GM19324 (cell line): ENCODE measurements at regions not wholly inside any gene's neighbourhood (a gene's known extent, or its start where the extent isn't known, plus 50 kb on each side); places are given as distances from the start of the nearest gene placed in this dataset.

Source experiments
- ATAC-seq: cut with Tn5 transposase; IDR thresholded peaks from one replicate; pipeline ENCODE4 v1.9.1; 2021; ENCODE audit warnings: mild to moderate bottlenecking, moderate library complexity; ENCODE audit not compliant: unreplicated experiment, low FRiP score

DNA sequence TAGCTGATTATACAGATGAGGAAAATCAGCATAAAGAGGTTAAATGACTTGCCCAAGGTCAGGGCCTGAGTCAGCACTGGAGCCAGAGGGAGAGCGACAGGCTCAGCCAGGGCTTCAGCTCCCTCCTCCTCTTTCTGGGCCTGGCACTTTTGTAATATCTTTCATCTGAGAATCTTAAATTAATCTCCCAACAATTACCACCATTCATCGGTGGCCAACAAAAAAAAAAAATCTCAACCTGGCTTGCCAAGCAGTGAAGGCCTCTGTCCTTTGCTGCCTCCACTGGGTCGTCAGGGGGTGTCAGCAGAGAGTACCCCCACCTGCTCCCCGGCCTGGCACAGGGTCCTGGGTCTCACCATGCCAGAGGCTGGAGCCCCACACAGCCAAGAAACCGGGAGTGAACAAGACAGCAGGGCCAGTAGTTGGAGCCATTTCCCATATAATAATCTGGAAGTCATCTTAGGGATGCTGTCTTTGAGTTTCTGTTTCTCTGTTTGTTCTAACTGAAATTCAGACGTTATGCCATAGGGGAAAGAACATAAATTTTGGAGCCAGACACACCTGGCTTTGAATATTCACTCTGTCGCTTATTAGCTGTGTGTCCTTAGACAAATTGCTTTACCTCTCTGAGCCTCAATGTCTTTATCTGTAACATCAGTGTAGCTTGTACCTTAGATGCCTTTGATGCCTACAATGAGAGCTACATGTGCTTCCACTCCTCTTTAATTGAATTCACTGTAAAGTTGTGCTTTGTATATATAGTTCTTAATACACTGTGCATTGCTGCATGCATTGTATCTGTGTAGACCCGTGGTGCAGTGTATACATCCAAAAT is 299.9 kb upstream of the MSX2 start:
- ATAC-seq = no peak

GRCh38 chr5:174425271-174425963 is 299.0 kb upstream of the MSX2 start:
- ATAC-seq = no peak

GRCh38 chr5:174425964-174426290 is 298.5 kb upstream of the MSX2 start:
- ATAC-seq = no peak

DNA sequence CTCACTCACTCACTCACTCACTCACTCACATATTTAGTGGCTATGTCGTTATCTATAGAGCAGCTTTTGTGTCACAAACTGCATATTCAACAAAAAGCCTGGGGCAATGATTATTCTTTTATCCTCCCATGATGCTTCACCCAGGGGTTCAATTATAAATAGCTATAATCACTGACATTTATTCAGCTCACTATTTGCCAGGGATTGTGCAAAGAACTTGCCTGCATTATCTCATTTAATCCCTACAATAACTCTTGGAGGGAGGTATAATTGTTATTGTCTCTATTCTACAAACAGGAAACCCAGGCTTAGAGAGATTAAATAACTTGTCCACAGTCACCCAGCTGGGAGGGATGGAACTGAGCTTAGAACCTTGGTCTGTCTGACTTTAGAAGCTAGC is 298.0 kb upstream of the MSX2 start:
- no peak for ATAC-seq

GRCh38 chr5:174426851-174427250 is 297.5 kb upstream of the MSX2 start:
- no peak for ATAC-seq

GRCh38 chr5:174427304-174427703 is 297.1 kb upstream of the MSX2 start:
- ATAC-seq = no peak

DNA sequence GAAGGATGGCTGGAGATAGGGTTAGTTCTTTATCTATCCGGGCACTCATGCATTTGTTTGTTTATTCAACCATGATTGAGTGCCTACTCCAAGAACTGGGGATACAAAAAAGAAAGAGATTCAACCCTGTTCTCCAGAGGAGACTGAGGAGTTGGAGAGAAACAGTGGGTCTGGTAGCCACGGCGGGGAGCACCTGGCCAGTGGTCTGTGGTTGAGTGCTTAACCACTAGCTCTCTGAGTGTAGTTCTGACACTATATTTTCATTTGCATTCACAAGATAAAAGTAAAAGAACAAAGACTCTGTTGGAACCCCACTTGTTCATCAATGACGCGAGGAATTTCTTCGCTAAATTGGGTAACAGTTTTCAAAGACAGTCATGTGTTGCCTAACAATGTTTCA is 295.5 kb upstream of the MSX2 start:
- ATAC-seq = no peak

GRCh38 chr5:174430940-174431339 is 293.4 kb upstream of the MSX2 start:
- ATAC-seq = no peak

GRCh38 chr5:174431504-174431903 is 292.9 kb upstream of the MSX2 start:
- ATAC-seq = no peak

DNA sequence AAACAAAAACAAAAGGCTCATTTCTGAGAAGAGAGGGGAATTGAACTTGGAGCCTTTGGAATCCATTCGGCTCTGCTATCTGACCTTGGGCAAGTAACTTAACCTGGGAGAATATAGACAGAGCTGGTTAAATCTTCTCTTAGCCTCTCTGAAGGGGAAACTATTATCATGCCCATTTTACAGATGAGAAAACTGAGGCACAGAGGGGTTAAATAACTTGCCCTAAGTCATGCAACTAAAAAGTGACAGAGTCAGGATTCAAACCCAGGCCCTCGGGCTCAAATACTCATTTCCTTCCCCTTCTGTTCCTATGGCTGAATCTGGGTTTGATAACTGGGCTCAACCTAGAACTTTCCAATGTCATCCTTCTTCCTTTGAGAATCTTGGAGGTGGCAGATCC is 291.3 kb upstream of the MSX2 start:
- no peak for ATAC-seq

DNA sequence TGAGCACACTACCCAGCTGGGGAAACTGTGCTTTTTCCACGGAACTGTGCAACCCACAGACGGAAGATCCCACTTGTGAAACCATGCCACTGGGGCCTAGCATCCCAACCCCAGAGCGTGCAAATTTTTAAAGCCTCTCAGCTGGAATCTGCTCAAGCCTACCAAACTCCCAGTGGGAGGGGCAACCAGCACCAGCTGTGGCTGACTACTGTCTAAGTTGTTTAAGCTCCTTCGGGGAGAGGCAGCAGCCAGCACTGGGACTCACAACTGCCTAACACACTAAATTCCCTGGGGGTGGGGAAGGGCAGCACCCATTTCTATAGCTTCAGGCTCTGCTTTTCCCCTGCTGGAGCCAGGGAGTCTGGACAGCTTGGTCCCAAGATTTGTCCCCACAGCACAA is 287.6 kb upstream of the MSX2 start:
- no peak for ATAC-seq

DNA sequence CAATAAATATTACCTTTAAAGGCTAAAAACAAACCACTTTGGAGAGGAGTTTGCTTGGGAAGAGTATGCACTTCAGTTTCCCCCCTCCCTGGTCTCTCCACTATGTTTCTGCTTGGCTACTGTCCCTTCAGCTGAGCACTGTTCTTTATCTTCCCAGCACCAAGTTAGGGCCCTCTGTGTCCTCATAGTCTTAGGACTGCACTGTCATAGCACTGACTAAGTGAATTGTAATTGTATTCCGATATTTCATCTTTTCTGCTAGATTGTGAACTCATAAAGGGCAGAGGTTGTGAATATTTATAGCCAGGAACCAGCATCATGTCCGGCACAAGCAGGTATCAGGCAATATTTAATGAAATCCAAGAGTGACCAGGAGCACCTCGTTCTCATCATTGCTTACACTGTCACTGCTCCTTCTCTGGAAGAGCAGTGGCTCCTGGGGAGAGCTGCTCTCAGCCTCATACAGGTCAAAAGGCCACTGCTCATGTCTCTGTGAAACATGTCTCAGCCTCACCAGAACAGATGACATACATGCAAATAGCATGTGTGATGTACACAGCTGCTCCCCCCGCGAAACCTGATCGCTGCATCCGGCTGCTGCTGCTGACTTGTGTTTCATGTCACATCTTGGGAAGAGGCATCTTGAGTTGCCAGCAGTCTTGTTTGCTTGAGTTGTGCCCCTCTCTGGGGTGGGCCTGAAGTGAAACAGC is 279.7 kb upstream of the MSX2 start:
- no peak for ATAC-seq

DNA sequence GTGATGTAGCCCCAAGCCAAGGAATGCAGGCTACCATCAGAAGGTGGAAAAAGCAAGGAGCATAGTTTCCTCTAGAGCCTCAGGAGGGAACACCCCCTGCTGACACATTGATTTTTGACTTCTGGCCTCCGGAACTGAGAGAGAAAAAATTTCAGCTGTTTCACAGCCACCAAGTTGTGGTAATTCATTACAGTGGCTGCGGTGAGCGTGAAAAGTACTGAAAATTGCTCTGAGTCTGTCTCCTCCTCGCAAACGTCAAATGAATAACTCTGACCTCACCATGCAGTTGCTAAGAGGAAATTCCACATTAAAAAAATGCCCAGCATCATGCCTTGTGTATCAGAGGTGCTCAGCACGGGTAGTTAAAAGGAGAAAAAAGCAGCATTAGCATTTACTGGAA is 277.9 kb upstream of the MSX2 start:
- no peak for ATAC-seq

GRCh38 chr5:174446988-174447387 is 277.4 kb upstream of the MSX2 start:
- ATAC-seq = no peak

DNA sequence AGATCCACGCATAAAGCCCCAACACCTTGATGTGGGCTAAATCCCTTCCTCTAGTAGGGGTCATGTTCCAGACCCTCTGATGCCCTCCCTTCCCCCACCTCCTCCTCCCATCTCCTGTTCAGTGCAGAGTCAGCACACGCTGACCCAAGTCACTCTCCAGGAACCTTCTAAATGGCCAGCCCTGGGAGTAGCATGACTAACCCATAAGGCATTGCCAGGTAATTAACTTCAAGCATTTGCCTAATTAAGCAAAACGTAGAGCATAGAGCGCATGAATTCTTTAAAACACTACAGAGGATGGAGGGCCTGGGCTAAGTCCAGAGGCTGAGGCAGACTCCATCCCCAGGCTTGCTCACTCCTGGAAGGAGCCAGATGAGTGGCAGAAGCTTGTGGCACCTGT is 276.3 kb upstream of the MSX2 start:
- no peak for ATAC-seq

- ATAC-seq = no peak
These were observed 275.7 kb upstream of the MSX2 start for GRCh38 chr5:174448662-174449061.

DNA sequence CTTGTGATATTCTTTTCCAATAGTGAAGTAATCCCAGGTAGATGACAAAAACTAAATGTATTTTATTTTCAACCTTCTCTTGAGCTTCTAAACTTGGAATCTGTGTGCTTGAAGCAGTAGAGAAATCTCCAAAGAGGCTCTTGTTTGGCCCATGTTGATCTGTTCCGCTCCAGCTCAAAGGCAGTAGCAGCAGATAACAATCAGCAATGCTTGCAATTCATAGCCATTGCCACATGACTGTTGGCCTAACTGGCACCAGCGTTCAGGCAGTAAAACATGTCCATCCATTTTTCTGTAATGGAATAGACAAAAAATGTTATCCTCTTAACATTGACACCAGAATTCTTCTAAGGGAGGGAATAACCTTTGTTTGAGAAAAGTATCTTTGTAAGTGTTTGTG is 270.7 kb upstream of the MSX2 start:
- no peak for ATAC-seq

GRCh38 chr5:174454464-174454863 is 269.9 kb upstream of the MSX2 start:
- no peak for ATAC-seq

DNA sequence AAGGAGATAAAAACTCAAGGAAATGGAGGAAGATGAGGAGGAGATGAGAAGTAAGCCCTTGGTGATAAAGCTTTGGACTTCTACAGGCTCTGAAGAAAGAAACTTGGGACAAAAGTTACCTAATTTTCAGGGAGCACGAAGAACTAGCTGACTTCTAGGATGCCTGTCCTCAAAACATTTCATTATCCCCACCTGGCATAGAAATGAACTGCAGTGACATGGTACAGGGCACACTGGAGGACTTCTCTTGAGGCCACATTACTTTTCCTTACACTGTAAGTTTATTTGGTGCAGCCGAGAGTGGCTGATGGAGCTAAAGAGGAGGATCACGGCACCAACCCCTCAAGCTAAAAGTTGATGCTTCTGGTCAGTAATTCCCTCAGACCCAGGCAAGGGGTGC is 269.5 kb upstream of the MSX2 start:
- ATAC-seq = no peak

- no peak for ATAC-seq
These were observed 269.1 kb upstream of the MSX2 start for GRCh38 chr5:174455301-174455700.

DNA sequence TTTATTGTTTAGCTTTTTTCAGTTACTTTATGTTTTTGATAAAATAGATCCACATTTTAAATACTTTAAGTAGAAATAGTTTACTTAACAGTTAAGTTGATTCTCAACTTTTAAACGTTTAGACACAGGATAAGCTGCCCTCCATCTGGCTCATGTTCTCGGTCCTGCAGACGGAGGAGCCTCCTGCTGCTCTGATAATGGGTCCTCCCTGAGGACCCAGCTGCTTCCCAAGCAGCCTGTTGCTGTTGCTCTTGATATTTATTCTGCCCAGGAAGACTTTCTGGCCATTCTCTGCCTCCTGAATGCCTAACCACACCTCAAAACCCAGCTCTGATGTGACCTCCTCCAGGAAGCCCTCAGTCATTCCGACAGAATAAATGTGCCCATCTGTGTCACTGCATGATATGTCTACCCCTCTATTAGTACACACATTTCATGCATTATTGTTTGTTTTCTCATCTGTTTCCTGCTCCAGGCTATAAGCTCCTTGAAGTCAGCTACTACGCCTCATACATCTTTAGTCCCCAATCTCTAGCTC is 267.2 kb upstream of the MSX2 start:
- no peak for ATAC-seq
